K562 (cell line): ENCODE measurements at regions not wholly inside any gene's neighbourhood (a gene's known extent, or its start where the extent isn't known, plus 50 kb on each side); places are given as distances from the start of the nearest gene placed in this dataset.

Experiments
- ATAC-seq: fragments of 200-7000 bp; cut with Tn5 transposase; 3 replicates; pipeline ENCODE4 v1.9.1; 2020; ENCODE audit warnings: moderate library complexity
- BruUV-seq: library from RNA; stranded (reverse); fragments of 400-500 nt; replicated peaks from 2 replicates; lab custom pipeline; 2021; lab: Mats Ljungman, UMichigan
- CTCF ChIA-PET: fragments of 300-600 bp; formaldehyde crosslinking; extraction: SDS; loops from one replicate; lab custom pipeline; 2021; ENCODE audit warnings: low intra/inter-chr PET ratio; lab: Yijun Ruan, JAX
- POLR2A ChIA-PET: fragments of 300-600, 350-650 bp; sonication (Branson Sonifier 250); formaldehyde crosslinking; extraction: SDS; loops from one replicate; lab custom pipeline; 2021; ENCODE audit warnings: antibody characterized with exemption, inconsistent platforms; lab: Yijun Ruan, JAX
- DNase-seq, 4 experiments: peaks; one replicate each; pipeline versions ENCODE4 v3.0.0 to v3.0.0-alpha.2; 2011 to 2018; ENCODE audit warnings: low spot score in 3 of 4, mixed read lengths in 3 of 4; ENCODE audit errors: extremely low read depth in 1 of 4
- FAIRE-seq: peaks from 2 replicates; lab custom pipeline; 2011; peaks lifted over from hg19 to GRCh38; lab: Jason Lieb, UNC
- H2AFZ ChIP-seq: 2 replicates; pipeline ENCODE4 v1.6.0; 2011; ENCODE audit warnings: low read depth, low read length, control low read depth, inconsistent platforms
- H3K27ac ChIP-seq: fragments of 200-600 bp; 3 replicates; pipeline ENCODE4 v1.8.0; 2011; ENCODE audit warnings: low read depth, mild to moderate bottlenecking, control low read depth, inconsistent platforms, low read length, moderate library complexity, mixed read lengths; ENCODE audit errors: extremely low read depth
- H3K27me3 ChIP-seq, 2 experiments: fragments of 300-600 bp in 1 of 2; 2 replicates in 1 of 2; 3 replicates in 1 of 2; pipeline versions ENCODE4 v1.6.0 to v1.8.0; 2011; ENCODE audit warnings: inconsistent platforms in 2 of 2, low read length in 2 of 2, mild to moderate bottlenecking in 1 of 2, mixed read lengths in 1 of 2, moderate library complexity in 1 of 2; ENCODE audit not compliant: control insufficient read depth in 2 of 2, insufficient read depth in 2 of 2
- H3K36me3 ChIP-seq: fragments of 300-600 bp; 3 replicates; pipeline ENCODE4 v1.8.0; 2011; ENCODE audit warnings: mild to moderate bottlenecking, low read length, inconsistent platforms; ENCODE audit not compliant: control insufficient read depth, insufficient read depth
- H3K4me1 ChIP-seq, 2 experiments: fragments of 200-600 bp in 1 of 2; replicated peaks in 1 of 2; 2 replicates in 1 of 2; 3 replicates in 1 of 2; pipeline versions ENCODE4 v1.5.1 to v1.8.0; 2011; ENCODE audit warnings: inconsistent platforms in 2 of 2, low read length in 2 of 2, mild to moderate bottlenecking in 1 of 2, mixed read lengths in 1 of 2, moderate library complexity in 1 of 2; ENCODE audit not compliant: control insufficient read depth in 2 of 2, insufficient read depth in 2 of 2
- H3K4me2 ChIP-seq: 2 replicates; pipeline ENCODE4 v1.6.1; 2011; ENCODE audit warnings: low read length, control low read depth, inconsistent platforms, mixed read lengths; ENCODE audit not compliant: insufficient read depth
- H3K4me3 ChIP-seq: fragments of 200-600 bp; sonication (generic), shearing (Covaris generic); 2 replicates; pipeline ENCODE4 v1.5.1; 2016; ENCODE audit warnings: control low read depth, inconsistent platforms
- H3K79me2 ChIP-seq: fragments of 200-600 bp; 3 replicates; pipeline ENCODE4 v1.8.0; 2011; ENCODE audit warnings: low read length, inconsistent platforms; ENCODE audit not compliant: control insufficient read depth, insufficient read depth
- H3K9ac ChIP-seq, 2 experiments: 2 replicates each; pipeline versions ENCODE4 v1.6.0 to v1.6.1; 2011; ENCODE audit warnings: low read depth in 2 of 2, low read length in 2 of 2, control low read depth in 1 of 2, inconsistent platforms in 1 of 2, mild to moderate bottlenecking in 1 of 2, mixed read lengths in 1 of 2; ENCODE audit not compliant: insufficient read depth in 1 of 2
- H3K9me1 ChIP-seq: one replicate; pipeline ENCODE4 v1.6.0; 2011; ENCODE audit warnings: inconsistent platforms, mild to moderate bottlenecking, low read length, moderate library complexity; ENCODE audit not compliant: control insufficient read depth, insufficient read depth
- H3K9me3 ChIP-seq: replicated peaks from 2 replicates; pipeline ENCODE4 v1.5.1; 2011; ENCODE audit warnings: low read depth, low read length, inconsistent platforms; ENCODE audit not compliant: control insufficient read depth, insufficient read depth
- H4K20me1 ChIP-seq: replicated peaks from 2 replicates; pipeline ENCODE4 v1.6.1; 2011; ENCODE audit warnings: low read length, inconsistent platforms, mixed read lengths; ENCODE audit not compliant: control insufficient read depth, insufficient read depth
- CREB3L1 ChIP-seq: fragments of 450-650 bp; IDR thresholded peaks from 2 replicates; pipeline ENCODE4 v1.6.1; 2014; ENCODE audit warnings: low read depth, mild to moderate bottlenecking, moderate library complexity, borderline replicate concordance
- ID3 ChIP-seq, 2 experiments: fragments of 250-450 bp in 1 of 2; fragments of 450-650 bp in 1 of 2; sonication (Bioruptor Pico) in 1 of 2; IDR thresholded peaks; 2 replicates each; pipeline versions ENCODE4 v1.6.1 to v1.8.0; 2016 to 2021; ENCODE audit warnings: mild to moderate bottlenecking in 2 of 2, moderate library complexity in 2 of 2, missing compliant biosample characterization in 1 of 2, missing genetic modification characterization in 1 of 2
- NCOA1 ChIP-seq: fragments of 450-650 bp; IDR thresholded peaks from 2 replicates; pipeline ENCODE4 v1.6.1; 2016; ENCODE audit warnings: low read depth
- RB1 ChIP-seq: fragments of 450-650 bp; IDR thresholded peaks from 2 replicates; pipeline ENCODE4 v1.6.1; 2017; ENCODE audit warnings: low read depth, mild to moderate bottlenecking
- RNF2 ChIP-seq: sonication (generic); IDR thresholded peaks from 2 replicates; pipeline ENCODE4 v1.6.1; 2016
- SIRT6 ChIP-seq: IDR thresholded peaks from one replicate; pipeline ENCODE4 v1.6.1; 2012; ENCODE audit warnings: low read depth, mild to moderate bottlenecking, control low read depth, inconsistent platforms, low read length, moderate library complexity
- SNRNP70 ChIP-seq: fragments of 200-400 bp; formaldehyde crosslinking; optimal IDR thresholded peaks from 2 replicates; pipeline ENCODE3; 2017; ENCODE audit warnings: low read depth, low read length
- ZBTB17 ChIP-seq: fragments of 450-650 bp; formaldehyde crosslinking; IDR thresholded peaks from 2 replicates; pipeline ENCODE4 v1.4.0; 2020; ENCODE audit warnings: mild to moderate bottlenecking
- ZNF408 ChIP-seq: fragments of 250-450 bp; sonication (Bioruptor Pico); IDR thresholded peaks from 2 replicates; pipeline ENCODE4 v1.4.0; 2020; ENCODE audit warnings: low read depth, mild to moderate bottlenecking, moderate library complexity
- ZNF449 ChIP-seq: fragments of 250-450 bp; sonication (Bioruptor Pico); IDR thresholded peaks from 2 replicates; pipeline ENCODE4 v1.8.0; 2022; ENCODE audit warnings: moderate library complexity, mild to moderate bottlenecking, inconsistent platforms
- in situ Hi-C: fragments of 300-500 bp; cut with MboI; formaldehyde crosslinking; loops from 4 replicates; pipeline ENCODE4 v1.15.0; 2018; ENCODE audit warnings: inconsistent platforms, mixed read lengths
- intact Hi-C: fragments of 100-400 bp; cut with micrococcal nuclease; formaldehyde crosslinking; loops from 2 replicates; pipeline ENCODE4 v1.14.2; 2022

GRCh38 chrX:99010957-99011356 is 1399.1 kb downstream of the PCDH19 start:
- in situ Hi-C loops = no loop called here
- TF ChIP-seq ZBTB17 (CRISPR knock-in tag) (no peak), ZNF449 (CRISPR knock-in tag) (no peak), SIRT6 (no peak), RNF2 (no peak), RB1 (no peak), NCOA1 (no peak), ZNF408 (no peak), ID3 (CRISPR knock-in tag; IDR thresholded peaks at IDR 0.05) (no peak), ID3 (tag; IDR thresholded peaks at IDR 0.05) (no peak), CREB3L1 (no peak), SNRNP70 (no peak)
- TF ChIP-seq, all 486 proteins: peak for 0
- no peaks in the 10 kb centered on the region for H3K4me1 ChIP-seq
- no peaks in the 10 kb centered on the region for H3K36me3 ChIP-seq
- DNase-seq (no peak), ATAC-seq (no peak), FAIRE-seq (no peak)
- no peak overlapping the region for H3K4me3 ChIP-seq
- H3K9me1 ChIP-seq = no peaks in the 10 kb centered on the region
- H3K27me3 ChIP-seq = no peaks in the 10 kb centered on the region
- H3K9ac ChIP-seq = no peak overlapping the region
- no peak overlapping the region for H3K4me2 ChIP-seq
- H3K27ac ChIP-seq = no peak overlapping the region
- intact Hi-C loops = no loop called here
- POLR2A ChIA-PET = no interaction called here
- CTCF ChIA-PET = no interaction called here
- H4K20me1 ChIP-seq = no peaks in the 10 kb centered on the region
- no peak overlapping the region for H2AFZ ChIP-seq
- no peaks in the 10 kb centered on the region for H3K79me2 ChIP-seq
- no peaks in the 10 kb centered on the region for H3K9me3 ChIP-seq
- BruUV-seq = no TSS peak
